OCI-LY7 (cell line): ENCODE measurements at regions not wholly inside any gene's neighbourhood (a gene's known extent, or its start where the extent isn't known, plus 50 kb on each side); places are given as distances from the start of the nearest gene placed in this dataset.

Source experiments
- BruUV-seq: library from RNA; stranded (reverse); fragments of 400-500 nt; replicated peaks from 2 replicates; lab custom pipeline; 2021; lab: Mats Ljungman, UMichigan
- CTCF ChIA-PET: fragments of 300-600 bp; sonication (Branson Sonifier 250); formaldehyde crosslinking; loops from one replicate; lab custom pipeline; 2022; ENCODE audit warnings: antibody characterized with exemption; ENCODE audit not compliant: unreplicated experiment; lab: Charles Lee
- POLR2A ChIA-PET: fragments of 300-600 bp; sonication (Branson Sonifier 250); formaldehyde crosslinking; loops from one replicate; lab custom pipeline; 2022; ENCODE audit warnings: antibody characterized with exemption; lab: Charles Lee
- DNase-seq: peaks from one replicate; pipeline ENCODE4 v3.0.0-alpha.2; 2015; ENCODE audit warnings: low spot score
- H2AFZ ChIP-seq: fragments of 200-600 bp; sonication (generic), shearing (Covaris generic); 2 replicates; pipeline ENCODE4 v1.6.1; 2014; ENCODE audit warnings: mild to moderate bottlenecking, antibody characterized with exemption, low read length, moderate library complexity
- H3K27ac ChIP-seq: fragments of 200-600 bp; sonication (generic); 2 replicates; pipeline ENCODE4 v1.5.1; 2014; ENCODE audit warnings: mixed run types, low read depth, mild to moderate bottlenecking, moderate library complexity, low read length, inconsistent platforms; ENCODE audit not compliant: poor library complexity, severe bottlenecking
- H3K36me3 ChIP-seq: fragments of 200-600 bp; sonication (generic); 2 replicates; pipeline ENCODE4 v1.6.1; 2014; ENCODE audit warnings: mild to moderate bottlenecking, antibody characterized with exemption, low read length, moderate library complexity, mixed read lengths; ENCODE audit not compliant: insufficient read depth
- H3K4me1 ChIP-seq: fragments of 200-600 bp; sonication (generic); 2 replicates; pipeline ENCODE4 v1.5.1; 2014; ENCODE audit warnings: mild to moderate bottlenecking, low read length; ENCODE audit not compliant: insufficient read depth, poor library complexity, severe bottlenecking
- H3K4me2 ChIP-seq: fragments of 200-600 bp; sonication (generic); 2 replicates; pipeline ENCODE4 v1.6.1; 2014; ENCODE audit warnings: mild to moderate bottlenecking, low read length
- H3K4me3 ChIP-seq: fragments of 200-600 bp; sonication (generic); 2 replicates; pipeline ENCODE4 v1.5.1; 2014; ENCODE audit warnings: mild to moderate bottlenecking, low read depth, low read length; ENCODE audit not compliant: poor library complexity, severe bottlenecking
- H3K79me2 ChIP-seq: fragments of 200-600 bp; sonication (generic); 2 replicates; pipeline ENCODE4 v1.6.1; 2016; ENCODE audit warnings: low read depth, mild to moderate bottlenecking, low read length, moderate library complexity, mixed read lengths; ENCODE audit not compliant: insufficient read depth
- H3K9me2 ChIP-seq: fragments of 200-600 bp; sonication (generic); 2 replicates; pipeline ENCODE4 v1.6.1; 2016; ENCODE audit warnings: mild to moderate bottlenecking, low read length, mixed read lengths; ENCODE audit not compliant: insufficient read depth
- H3K9me3 ChIP-seq: fragments of 200-600 bp; sonication (generic); 2 replicates; pipeline ENCODE4 v1.6.1; 2014; ENCODE audit warnings: mild to moderate bottlenecking, mixed run types, low read length, mixed read lengths
- H4K20me1 ChIP-seq: fragments of 200-600 bp; sonication (generic); 2 replicates; pipeline ENCODE4 v1.6.1; 2014; ENCODE audit warnings: mild to moderate bottlenecking, antibody characterized with exemption, low read length, moderate library complexity, mixed read lengths; ENCODE audit not compliant: insufficient read depth
- CTCF ChIP-seq: fragments of 200-600 bp; sonication (generic); conservative IDR thresholded peaks from 2 replicates; pipeline ENCODE4 v1.5.1; 2014; ENCODE audit warnings: mild to moderate bottlenecking, antibody characterized with exemption, low read length, moderate library complexity, mixed read lengths
- EZH2phosphoT487 ChIP-seq: fragments of 200-600 bp; sonication (generic); IDR thresholded peaks from 2 replicates; pipeline ENCODE4 v1.6.1; 2018; ENCODE audit warnings: low read depth, borderline replicate concordance, mild to moderate bottlenecking, mixed run types, antibody characterized with exemption, low read length, moderate library complexity, mixed read lengths
- intact Hi-C: fragments of 100-400 bp; cut with micrococcal nuclease; formaldehyde crosslinking; loops from one replicate; pipeline ENCODE4 v1.10.0; 2022; ENCODE audit not compliant: unreplicated experiment

GRCh38 chr1:229753764-229754551 lies 127.9 kb downstream of the URB2 start:
- Histone ChIP-seq H2AFZ (peak overlapping the region; percentile 61; the same call in 1 of the 2 replicates), H3K27ac (no peak overlapping the region), H4K20me1 (no peaks in the 10 kb centered on the region), H3K9me3 (no peaks in the 10 kb centered on the region), H3K9me2 (no peaks in the 10 kb centered on the region), H3K4me1 (peaks cover 9% of the 10 kb centered on the region), H3K79me2 (no peaks in the 10 kb centered on the region), H3K4me3 (no peak overlapping the region), H3K4me2 (peak overlapping the region; percentile 32; the same call in 1 of the 2 replicates), H3K36me3 (no peaks in the 10 kb centered on the region)
- no TSS peak for BruUV-seq
- POLR2A ChIA-PET = no interaction called here
- CTCF ChIA-PET = no interaction called here
- intact Hi-C loops = no loop called here
- peak; percentile 18 for DNase-seq
- TF ChIP-seq EZH2phosphoT487 (no peak), CTCF (no peak)

GRCh38 chr1:229756666-229757065 lies 130.6 kb downstream of the URB2 start:
- ChIA-PET POLR2A (interaction anchor here (0.7 kb wide), 1 partner anchor 1885 kb away, joined by 3 read pairs; no protein-coding TSS in a partner anchor), CTCF (no interaction called here)
- H3K79me2 ChIP-seq = no peaks in the 10 kb centered on the region
- intact Hi-C loops = no loop called here
- H2AFZ ChIP-seq = no peak overlapping the region
- TF ChIP-seq CTCF (no peak), EZH2phosphoT487 (no peak)
- no peaks in the 10 kb centered on the region for H3K36me3 ChIP-seq
- H3K4me3 ChIP-seq = no peak overlapping the region
- H3K4me2 ChIP-seq = no peak overlapping the region
- H3K9me2 ChIP-seq = no peaks in the 10 kb centered on the region
- no TSS peak for BruUV-seq
- DNase-seq = no peak
- H3K4me1 ChIP-seq = peaks cover 9% of the 10 kb centered on the region
- no peak overlapping the region for H3K27ac ChIP-seq
- no peaks in the 10 kb centered on the region for H4K20me1 ChIP-seq
- no peaks in the 10 kb centered on the region for H3K9me3 ChIP-seq

- peaks cover 9% of the 10 kb centered on the region for H3K4me1 ChIP-seq
- BruUV-seq = no TSS peak
- no peaks in the 10 kb centered on the region for H3K79me2 ChIP-seq
- H3K36me3 ChIP-seq = no peaks in the 10 kb centered on the region
- ChIA-PET CTCF (no interaction called here), POLR2A (interaction anchor here (0.6 kb wide), 1 partner anchor 251 kb away, joined by 6 read pairs; no protein-coding TSS in a partner anchor)
- H3K4me3 ChIP-seq = no peak overlapping the region
- no peak overlapping the region for H3K27ac ChIP-seq
- TF ChIP-seq EZH2phosphoT487 = no peak
- no peak for TF ChIP-seq CTCF
- DNase-seq = no peak
- intact Hi-C loops = no loop called here
- H3K9me2 ChIP-seq = no peaks in the 10 kb centered on the region
- no peak overlapping the region for H3K4me2 ChIP-seq
- no peak overlapping the region for H2AFZ ChIP-seq
- H4K20me1 ChIP-seq = no peaks in the 10 kb centered on the region
- no peaks in the 10 kb centered on the region for H3K9me3 ChIP-seq
These were observed 131.2 kb downstream of the URB2 start for GRCh38 chr1:229757226-229757625.
